A673 (cell line): ENCODE measurements at regions not wholly inside any gene's neighbourhood (a gene's known extent, or its start where the extent isn't known, plus 50 kb on each side); places are given as distances from the start of the nearest gene placed in this dataset.

Source experiments
- CTCF ChIP-seq: fragments of 300-800, 200-600 bp; sonication (generic); conservative IDR thresholded peaks from 2 replicates; pipeline ENCODE4 v1.5.1; 2017; ENCODE audit warnings: low read depth, mild to moderate bottlenecking, antibody characterized with exemption, low read length, moderate library complexity, mixed read lengths
- EZH2 ChIP-seq: fragments of 200-600 bp; sonication (generic); IDR thresholded peaks from 2 replicates; pipeline ENCODE4 v1.6.1; 2017; ENCODE audit warnings: borderline replicate concordance, low read depth, mild to moderate bottlenecking, mixed read lengths, antibody characterized with exemption, low read length; ENCODE audit not compliant: poor library complexity, severe bottlenecking

- TF ChIP-seq CTCF, result no peak
- TF ChIP-seq EZH2, result no peak
These were observed 255.4 kb downstream of the TDRD15 start for GRCh38 chr2:21379140-21379539.
